GM19351 (cell line): ENCODE measurements at regions not wholly inside any gene's neighbourhood (a gene's known extent, or its start where the extent isn't known, plus 50 kb on each side); places are given as distances from the start of the nearest gene placed in this dataset.
"Not testable (repeated sequence)": the region's sequence is repeated elsewhere in the genome, so short reads cannot be mapped to it uniquely, and the experiment has no call there.

Experiments
- ATAC-seq: cut with Tn5 transposase; IDR thresholded peaks from one replicate; pipeline ENCODE4 v1.9.1; 2021; ENCODE audit warnings: mild to moderate bottlenecking, moderate library complexity; ENCODE audit not compliant: unreplicated experiment

DNA sequence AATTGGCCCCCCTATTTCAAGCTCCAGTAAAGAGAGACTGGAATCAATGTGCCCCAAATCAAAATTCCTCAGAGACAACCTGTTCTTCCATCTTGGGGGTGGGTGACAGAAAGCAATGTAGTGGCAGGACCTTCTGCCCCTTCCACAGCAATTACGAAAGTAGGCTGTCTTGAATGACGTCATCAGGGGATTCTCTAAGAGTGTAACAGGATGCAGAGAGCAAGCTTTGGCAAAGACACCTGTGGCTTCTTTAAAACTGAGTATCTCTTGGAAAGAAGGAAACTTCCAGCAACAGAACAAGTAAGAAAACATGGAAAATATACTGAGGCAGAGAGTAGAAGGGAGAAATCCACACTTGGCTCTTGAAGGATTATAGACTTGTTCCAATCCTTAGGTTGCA, 247.6 kb upstream of the PDE4D start:
- no peak for ATAC-seq

DNA sequence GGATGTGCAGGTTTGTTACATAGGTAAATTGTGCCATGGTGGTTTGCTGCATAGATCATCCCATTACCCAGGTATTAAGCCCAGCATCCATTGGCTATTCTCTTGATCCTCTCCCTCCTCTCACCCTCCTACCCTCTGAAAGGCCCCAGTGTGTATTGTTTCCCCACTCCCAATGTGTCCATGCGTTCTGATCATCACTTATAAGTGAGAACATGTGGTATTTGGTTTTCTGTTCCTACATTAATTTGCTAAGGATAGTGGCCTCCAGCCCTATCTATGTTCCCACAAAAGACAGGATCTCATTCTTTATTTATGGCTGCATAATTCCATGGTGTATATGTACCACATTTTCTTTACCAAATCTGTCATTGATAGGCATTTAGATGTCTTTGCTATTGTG, 243.3 kb upstream of the PDE4D start:
- ATAC-seq, result no peak

DNA sequence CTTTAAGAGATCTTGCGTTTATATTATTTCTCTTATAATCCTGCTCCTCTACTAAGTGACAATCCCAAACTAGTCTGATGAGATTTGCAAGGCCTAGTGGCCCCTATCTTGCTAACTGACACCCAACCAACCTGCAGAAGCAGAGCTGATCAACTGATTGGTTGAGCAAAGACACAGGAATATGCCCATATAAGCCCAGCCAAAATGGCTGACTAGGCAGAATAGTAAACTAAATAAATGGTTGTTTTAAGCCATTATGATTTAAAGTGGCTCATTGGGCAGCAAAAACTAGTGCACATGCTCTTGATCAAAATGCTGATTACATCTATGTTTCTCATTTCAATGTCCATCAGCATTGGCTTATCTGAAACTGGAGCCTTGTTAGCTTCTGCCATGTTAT, 238.0 kb upstream of the PDE4D start:
- no peak for ATAC-seq

DNA sequence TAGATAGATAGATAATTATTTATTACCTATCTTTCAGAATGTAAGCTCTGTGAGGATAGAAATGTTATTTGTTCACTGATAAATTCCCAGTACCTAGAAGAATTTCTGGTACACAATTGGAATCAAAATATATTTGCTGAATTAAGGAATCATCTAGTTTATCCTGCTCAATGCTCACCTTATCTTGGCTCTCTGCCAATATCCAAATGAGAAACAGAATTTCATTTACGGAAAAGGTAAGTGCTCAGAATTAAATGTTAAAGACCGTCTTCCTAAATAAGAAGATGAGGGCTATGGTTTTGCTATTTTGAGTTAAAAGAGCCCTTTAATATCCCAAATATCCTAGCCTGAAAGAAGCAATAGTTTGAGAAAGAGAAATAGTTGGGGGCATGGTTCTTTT, 232.1 kb upstream of the PDE4D start:
- ATAC-seq, result no peak

DNA sequence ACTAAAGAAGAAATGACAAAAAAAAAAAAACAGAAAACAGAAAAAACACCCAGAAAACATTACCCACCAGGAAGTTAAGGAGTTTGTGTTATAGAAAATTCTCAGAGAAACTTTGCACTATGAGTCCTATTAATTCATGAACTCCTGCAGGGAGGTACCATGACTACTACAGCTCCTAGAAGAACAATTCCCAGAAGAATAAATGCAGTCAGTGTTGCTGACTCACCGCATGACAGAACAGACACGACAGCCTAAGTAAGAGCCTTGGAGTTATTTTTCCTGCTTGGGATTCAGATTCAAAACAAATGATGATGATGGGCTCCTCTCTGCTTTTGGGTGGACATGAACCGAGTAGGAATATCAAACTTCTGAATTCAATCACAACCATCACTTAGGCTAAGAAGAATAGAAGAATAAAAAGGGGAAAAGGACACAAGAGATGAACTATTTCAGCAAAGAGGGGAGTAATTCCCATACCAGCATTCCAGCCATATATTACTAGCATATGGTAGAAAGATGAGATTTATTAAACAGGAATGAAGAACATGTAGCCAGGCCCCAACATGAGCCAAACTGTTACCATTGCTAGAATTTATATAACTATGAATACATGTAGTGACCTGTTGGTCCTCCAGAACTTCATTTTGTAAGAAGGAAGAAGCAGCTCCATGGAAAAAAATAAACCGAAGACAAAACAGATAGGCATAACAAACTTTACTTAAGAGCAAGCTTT, 209.6 kb upstream of the PDE4D start:
- ATAC-seq, result no peak

DNA sequence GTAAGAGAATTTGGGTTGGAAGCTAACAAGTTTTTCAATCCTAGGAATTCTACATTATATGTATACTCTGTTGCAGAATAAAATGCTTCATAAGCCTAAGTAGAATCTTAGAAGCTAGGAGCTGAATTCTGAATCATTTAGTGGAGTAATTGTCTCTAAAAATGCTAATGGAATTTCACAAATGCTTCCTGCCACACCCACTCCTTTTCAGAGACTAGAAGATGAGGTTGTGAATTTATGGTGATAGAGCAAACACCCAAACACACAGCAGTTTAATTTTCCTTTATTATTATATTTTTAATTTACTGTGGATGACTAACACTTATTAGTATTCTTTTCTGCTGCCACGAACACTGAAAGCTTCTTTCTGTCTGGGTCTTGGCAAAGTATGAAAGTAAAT, 208.0 kb upstream of the PDE4D start:
- no peak for ATAC-seq

DNA sequence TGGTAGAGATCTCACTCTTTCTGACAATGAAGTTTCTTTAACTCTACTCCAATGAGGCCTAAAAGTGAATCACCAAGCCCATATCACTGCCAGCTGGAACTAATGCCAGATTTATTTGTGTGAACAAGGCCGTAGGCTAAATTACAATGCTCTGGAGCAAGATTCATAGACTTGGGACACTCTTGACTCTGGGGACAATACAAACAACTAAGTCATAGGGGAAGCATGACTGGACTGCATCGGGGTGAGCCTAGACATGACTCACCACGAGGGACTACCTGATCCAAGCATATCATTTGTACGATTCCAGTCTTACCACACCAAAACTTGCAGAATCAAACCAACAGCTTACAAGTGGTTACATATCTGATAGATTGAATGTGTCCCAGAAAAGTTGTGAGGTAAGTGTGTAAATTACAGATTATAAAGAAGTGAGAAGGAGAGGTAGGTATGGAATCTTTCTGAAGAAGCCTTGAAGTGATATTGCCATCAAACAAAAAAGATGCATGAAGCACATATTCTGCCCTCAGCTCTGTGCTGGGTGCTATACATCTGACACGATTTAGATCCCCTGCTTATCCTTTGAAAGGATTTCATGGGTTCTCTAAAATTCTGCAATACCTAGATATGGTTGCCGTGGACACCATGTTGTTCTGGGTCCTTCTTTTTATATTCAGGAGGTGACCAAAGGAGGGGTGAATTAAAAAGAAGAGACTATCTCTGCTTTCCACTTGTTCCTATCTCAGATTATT, 199.3 kb upstream of the PDE4D start:
- ATAC-seq, result no peak

DNA sequence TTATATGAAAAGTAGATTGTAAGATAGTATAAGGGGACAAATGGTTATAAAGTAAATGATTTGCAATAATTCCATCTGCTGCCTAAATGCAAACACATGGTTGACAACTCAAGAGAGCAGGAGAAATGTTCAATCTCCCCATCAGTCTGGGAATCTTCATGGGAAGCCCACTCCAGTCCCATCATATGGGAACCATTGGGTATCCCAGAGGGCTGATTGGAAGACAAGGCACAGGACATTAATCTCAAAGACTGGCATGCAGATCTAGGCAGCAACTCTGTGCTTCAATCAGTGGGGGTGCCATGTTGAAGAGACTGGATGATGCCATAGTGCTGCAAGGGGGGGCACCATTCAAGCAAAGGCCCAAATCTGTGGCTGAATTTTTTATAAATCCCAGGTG, 193.1 kb upstream of the PDE4D start:
- ATAC-seq, result no peak

DNA sequence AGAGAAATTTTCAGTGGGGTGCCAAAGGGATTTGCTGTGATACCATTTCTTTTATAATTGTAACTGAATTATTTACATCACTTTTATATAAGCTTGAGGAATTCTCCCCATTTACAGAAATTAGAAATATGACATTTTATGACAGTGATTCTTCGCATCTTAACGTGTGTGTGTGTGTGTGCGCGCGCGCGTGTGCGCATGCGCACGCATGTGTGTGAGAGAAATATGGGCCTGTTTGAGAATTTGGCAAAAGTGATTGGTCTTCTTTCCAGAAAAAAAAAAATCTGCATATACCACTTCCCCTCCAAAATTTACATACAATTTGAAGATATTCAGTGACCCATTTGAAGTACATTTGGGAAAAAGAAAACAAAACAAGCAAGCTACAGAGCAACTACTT, 190.7 kb upstream of the PDE4D start:
- ATAC-seq, result no peak

DNA sequence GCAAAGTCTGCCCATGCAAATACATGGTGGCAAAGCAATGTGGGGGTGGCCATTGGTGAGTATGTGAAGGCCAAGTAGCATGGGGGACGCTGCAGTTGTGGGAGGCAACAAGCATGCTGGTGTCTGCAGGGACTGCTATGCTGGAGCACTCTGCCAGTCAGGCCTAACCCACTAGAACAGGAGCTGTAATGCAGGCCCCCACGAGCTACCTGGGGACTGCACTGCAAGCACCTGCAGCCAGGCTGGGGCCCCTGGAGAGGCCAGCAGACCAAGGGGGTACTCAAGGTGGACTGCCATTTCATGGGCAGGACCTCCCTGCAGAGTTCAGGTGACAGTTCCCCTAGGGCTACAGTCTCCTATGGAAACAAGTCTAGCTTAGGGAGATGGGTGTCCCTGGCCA, 183.8 kb upstream of the PDE4D start:
- no peak for ATAC-seq

DNA sequence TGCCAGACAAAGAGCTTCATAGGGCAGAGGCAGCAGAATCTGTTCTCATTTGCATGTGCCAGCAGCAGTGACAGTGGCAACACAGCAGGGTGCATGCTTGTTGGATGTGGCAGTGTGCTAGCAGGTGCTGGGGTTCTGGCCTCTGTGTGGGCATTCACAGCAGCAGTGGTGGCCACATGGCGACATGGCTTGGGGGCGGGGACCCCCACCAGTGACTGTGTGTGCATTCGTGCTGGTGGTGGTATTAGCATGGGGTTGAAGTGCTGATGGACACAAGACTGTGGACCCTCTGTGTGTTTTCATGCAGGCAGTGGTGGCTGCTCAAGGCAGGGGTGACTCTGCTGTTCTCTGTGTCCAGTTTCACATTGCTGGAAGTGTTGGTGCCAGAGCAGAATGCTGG, 183.2 kb upstream of the PDE4D start:
- ATAC-seq, result no peak

DNA sequence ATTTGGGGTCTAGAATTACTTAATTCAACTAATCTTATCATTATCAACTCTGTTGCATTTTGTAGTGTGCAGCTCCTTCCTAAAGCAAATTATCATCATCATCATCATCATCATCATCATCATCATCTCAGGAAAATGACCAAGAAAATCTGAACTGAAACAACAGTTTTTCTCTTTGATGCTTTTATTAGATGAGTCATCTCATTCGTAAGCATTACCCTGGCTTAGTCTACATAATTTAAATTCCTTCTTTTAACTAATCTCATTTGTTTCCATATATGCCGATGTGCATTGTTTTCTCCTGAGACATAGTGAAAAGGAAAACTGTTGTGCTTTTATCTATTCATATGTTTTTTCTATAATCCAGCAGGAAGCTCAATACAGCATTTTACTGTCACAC, 173.0 kb upstream of the PDE4D start:
- no peak for ATAC-seq

DNA sequence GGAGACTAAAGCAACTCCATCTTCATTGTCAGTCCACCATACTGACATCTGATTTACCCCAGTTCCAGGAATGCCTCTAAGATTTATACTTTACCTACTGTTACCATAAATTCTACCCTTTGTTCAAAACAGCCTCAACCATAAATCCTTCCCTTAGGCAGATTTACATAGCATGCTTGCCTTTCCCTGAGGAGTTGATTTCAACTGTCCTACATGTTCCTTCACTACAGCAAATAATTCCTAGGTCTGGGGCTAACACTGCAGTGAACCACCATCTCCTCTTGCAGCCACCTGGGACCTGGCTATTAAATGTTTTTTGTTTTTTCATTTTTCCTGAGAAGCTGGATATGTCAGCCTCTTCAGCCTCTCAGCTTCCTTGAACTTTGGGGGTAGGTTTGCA, 166.9 kb upstream of the PDE4D start:
- no peak for ATAC-seq

DNA sequence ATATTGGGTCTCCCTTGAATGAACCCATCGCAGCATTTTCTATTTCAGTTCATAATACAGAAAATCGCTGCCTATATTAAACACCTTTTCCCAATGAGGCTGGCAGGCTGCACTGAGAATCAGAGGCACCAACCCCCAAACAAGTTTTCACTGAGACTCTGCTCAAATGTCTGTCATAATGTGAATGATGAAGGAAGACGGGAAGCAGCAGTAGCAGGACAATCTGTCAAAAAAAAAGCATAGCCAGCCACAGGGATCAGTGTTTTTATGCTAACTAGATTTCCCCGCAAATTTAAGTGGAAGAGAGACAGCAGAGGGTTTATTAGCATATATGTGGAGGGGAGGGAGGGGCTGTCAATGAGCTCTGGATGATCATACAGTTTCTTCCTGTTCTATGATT, 162.7 kb upstream of the PDE4D start:
- no peak for ATAC-seq

DNA sequence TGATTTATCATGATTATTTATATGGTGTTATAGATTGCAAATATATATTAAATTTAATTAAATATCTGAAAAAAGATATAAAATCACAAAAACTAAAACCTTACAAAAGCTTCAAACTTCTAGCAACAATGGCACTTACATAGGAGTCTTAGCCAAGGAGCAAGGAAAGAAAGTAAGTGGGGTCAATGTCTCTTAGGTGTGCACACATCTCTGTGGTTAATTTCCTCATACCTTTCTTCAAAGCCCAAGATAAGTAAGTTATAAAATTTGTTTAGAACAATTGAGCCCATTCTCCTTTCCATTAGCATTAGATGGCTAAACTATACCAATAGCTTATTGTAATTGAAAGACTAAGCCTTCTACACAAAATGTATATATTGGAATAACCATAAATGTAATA, 161.6 kb upstream of the PDE4D start:
- ATAC-seq, result no peak

DNA sequence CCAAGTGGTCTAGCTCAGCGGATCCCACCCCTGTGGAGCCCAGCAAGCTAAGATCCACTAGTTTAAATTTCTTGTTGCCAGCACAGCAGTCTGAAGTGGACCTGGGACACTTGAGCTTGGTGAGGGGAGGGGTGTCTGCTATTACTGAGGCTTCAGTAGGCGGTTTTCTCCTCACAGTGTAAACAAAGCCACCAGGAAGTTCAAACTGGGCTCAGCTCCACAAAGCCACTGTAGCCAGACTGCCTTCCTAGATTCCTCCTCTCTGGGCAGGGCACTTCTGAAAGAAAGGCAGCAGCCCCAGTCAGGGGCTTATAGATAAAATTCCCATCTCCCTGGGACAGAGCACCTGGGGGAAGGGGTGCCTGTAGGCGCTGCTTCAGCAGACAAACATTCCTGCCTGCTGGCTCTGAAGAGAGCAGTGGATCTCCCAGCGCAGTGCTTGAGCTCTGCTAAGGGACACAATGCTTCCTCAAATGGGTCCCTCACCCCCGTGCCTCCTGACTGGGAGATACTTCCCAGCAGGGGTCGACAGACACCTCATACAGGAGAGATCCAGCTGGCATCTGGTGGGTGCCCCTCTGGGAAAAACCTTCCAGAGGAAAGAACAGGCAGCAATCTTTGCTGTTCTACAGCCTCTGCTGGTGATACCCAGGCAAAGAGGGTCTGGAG, 148.6 kb upstream of the PDE4D start:
- not testable (repeated sequence) for ATAC-seq

DNA sequence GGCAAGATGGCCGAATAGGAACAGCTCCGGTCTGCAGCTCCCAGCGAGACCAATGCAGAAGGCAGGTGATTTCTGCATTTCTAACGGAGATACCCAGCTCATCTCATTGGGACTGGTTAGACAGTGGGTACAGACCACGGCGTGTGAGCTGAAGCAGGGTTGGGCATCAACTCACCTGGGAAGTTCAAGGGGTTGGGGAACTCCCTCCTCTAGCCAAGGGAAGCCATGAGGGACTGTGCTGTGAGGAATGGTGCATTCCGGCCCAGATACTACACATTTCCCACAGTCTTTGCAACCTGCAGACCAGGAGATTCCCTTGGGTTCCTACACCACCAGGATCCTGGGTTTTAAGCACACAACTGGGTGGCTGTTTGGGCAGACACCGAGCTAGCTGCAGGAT, 148.0 kb upstream of the PDE4D start:
- ATAC-seq, result not testable (repeated sequence)

DNA sequence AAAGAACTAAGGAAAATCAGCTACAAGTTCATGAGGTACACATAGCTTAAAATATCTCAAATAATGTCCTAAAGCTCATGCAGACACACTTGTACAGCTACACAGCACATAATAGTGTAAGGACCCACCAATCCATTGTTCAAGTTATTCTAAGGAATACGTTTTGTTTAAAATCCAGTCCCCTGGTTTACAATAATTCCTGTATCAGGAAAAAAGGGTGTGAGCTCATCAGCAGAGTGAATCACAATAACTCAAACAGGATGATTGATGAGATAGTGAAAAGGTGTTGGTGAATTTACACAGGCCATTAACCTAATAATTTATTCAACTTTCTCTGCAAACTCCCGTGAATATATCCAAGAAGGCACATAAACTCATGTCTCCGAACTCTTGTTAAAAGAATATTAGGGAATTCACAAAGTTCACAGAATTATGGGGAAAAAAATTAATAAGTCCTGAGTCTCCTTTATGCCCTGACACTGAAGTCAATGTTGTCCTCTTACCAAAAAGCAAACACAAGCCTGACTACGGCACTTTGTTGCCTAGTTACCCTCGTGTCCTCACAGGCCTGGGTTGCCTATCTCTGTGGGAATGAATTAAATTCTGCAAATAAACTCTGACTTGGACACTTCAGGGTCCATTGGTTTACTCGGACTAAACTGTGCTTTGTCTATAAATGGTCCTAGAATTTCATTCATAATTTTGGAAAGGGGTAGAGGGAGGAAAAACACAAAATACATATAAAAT, 142.8 kb upstream of the PDE4D start:
- no peak for ATAC-seq

DNA sequence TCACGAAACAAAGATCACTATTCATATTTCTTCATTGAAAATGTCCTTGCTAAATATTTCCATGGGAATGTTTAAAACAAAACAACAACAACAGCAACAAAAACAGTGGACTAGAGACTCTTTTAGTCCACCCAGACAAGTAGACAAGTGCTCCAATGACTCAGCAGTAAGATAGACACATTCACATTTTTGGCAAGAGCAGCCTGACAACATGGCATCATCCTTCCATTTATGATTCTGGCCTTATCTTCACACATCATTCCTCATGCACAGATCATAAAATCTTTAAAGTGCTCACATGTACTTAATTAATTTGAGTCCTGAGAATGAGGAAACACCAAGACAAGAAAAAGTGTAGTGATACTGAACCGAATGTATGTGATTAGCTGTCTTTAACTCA, 132.6 kb upstream of the PDE4D start:
- no peak for ATAC-seq

DNA sequence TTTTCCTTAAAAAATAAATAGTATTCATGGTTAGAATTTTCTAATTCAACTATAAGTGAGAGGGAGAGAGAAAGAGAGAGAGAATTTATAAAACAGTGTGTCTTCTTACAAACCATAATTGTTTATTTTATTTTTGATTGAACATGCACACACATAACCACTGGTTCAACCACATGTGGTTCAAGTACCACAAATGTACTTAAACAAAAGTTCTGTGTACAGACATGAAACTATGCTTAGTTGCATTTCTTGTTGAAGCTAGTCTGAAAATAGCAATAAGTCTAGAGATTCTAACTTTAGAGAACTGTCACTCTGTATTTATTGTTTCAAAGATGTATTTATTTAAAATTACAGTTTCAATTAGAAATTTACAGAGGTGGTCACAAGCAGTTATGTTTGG, 130.6 kb upstream of the PDE4D start:
- ATAC-seq, result no peak

DNA sequence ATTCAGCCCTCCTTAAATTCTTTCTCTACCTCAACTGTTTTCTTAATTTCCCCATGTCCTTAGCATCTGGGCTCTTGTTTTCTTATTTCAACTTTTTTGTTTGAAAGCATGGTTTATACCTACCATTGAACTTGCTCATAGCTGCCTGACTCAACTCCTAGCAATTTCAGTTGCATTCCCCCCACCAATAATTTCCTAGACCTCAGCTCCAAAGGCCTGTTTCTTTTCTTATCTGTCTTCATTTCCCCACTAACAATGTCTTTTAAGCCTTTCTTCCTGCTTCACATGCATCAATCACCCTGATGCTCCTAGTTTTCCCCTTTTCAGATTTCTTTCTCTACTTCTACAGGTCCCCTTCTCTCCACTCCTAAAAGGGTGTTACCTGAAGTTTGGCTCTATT, 129.7 kb upstream of the PDE4D start:
- no peak for ATAC-seq

DNA sequence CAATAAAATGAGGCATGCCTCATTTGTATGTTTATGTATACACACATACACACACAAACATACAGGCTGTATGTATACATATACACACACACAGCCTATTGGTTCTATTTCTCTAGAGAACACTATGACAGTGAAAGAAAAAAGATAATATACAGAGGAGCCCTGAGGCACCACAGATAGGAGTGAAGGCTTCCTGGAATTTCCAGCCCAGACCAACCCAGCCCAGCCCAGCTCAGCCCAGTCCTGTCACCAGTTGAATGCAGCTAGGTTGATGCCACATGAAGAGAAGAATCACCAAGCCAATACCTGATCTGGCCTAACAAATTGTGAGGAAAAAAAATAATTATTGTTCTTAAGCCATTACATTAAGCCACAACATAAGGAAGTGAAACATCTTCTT, 126.9 kb upstream of the PDE4D start:
- ATAC-seq, result no peak
